GM12878 (cell line): ENCODE measurements at regions not wholly inside any gene's neighbourhood (a gene's known extent, or its start where the extent isn't known, plus 50 kb on each side); places are given as distances from the start of the nearest gene placed in this dataset.

ENCODE experiments used
- ATAC-seq: fragments of 200-7000 bp; cut with Tn5 transposase; 3 replicates; pipeline ENCODE4 v1.9.1; 2020; ENCODE audit warnings: mild to moderate bottlenecking, moderate library complexity
- BruUV-seq: library from RNA; stranded (reverse); fragments of 400-500 nt; replicated peaks from 2 replicates; lab custom pipeline; 2021; lab: Mats Ljungman, UMichigan
- CTCF ChIA-PET: fragments of 300-600 bp; sonication (Branson Sonifier 250); formaldehyde crosslinking; extraction: SDS; loops from one replicate; lab custom pipeline; 2021; ENCODE audit warnings: inconsistent platforms; lab: Yijun Ruan, JAX
- POLR2A ChIA-PET: fragments of 350-600 bp; formaldehyde crosslinking; extraction: SDS; loops from one replicate; lab custom pipeline; 2021; ENCODE audit warnings: inconsistent platforms; lab: Charles Lee
- RAD21 ChIA-PET: fragments of 300-600 bp; sonication (Branson Sonifier 250); formaldehyde crosslinking; loops from one replicate; lab custom pipeline; 2023; ENCODE audit warnings: antibody characterized with exemption; ENCODE audit not compliant: unreplicated experiment; lab: Charles Lee
- SMC1A ChIA-PET: fragments of 300-600 bp; sonication (Branson Sonifier 250); formaldehyde crosslinking; loops from one replicate; lab custom pipeline; 2023; ENCODE audit not compliant: unreplicated experiment, uncharacterized antibody; lab: Charles Lee
- DNase-seq: peaks from one replicate; pipeline ENCODE4 v3.0.0-alpha.2; 2011; ENCODE audit warnings: low read depth, low spot score
- FAIRE-seq: peaks from 3 replicates; lab custom pipeline; 2011; peaks lifted over from hg19 to GRCh38; lab: Jason Lieb, UNC
- H2AFZ ChIP-seq: 2 replicates; pipeline ENCODE4 v1.6.0; 2011; ENCODE audit warnings: low read depth, low read length, control low read depth; ENCODE audit not compliant: control insufficient read depth
- H3K27ac ChIP-seq: 2 replicates; pipeline ENCODE4 v1.5.1; 2011; ENCODE audit warnings: control low read depth; ENCODE audit not compliant: control insufficient read depth, insufficient read depth
- H3K27me3 ChIP-seq, 2 experiments: replicated peaks in 1 of 2; 2 replicates each; pipeline versions ENCODE4 v1.6.0 to v1.6.1; 2011; ENCODE audit warnings: low read length in 1 of 2; ENCODE audit not compliant: control insufficient read depth in 2 of 2, insufficient read depth in 2 of 2
- H3K36me3 ChIP-seq, 2 experiments: 2 replicates each; pipeline ENCODE4 v1.5.1; 2011; ENCODE audit warnings: low read length in 1 of 2; ENCODE audit not compliant: control insufficient read depth in 2 of 2, insufficient read depth in 2 of 2
- H3K4me1 ChIP-seq: 2 replicates; pipeline ENCODE4 v1.6.1; 2011; ENCODE audit warnings: mild to moderate bottlenecking, low read length, moderate library complexity, mixed read lengths; ENCODE audit not compliant: control insufficient read depth, insufficient read depth
- H3K4me2 ChIP-seq: 2 replicates; pipeline ENCODE4 v1.6.0; 2011; ENCODE audit warnings: control low read depth; ENCODE audit not compliant: control insufficient read depth, insufficient read depth
- H3K4me3 ChIP-seq: fragments of 200-600 bp; sonication (generic); 2 replicates; pipeline ENCODE4 v1.5.1; 2016
- H3K79me2 ChIP-seq: 2 replicates; pipeline ENCODE4 v1.6.0; 2011; ENCODE audit warnings: low read length; ENCODE audit not compliant: control insufficient read depth, insufficient read depth
- H3K9ac ChIP-seq: 2 replicates; pipeline ENCODE4 v1.8.0; 2011; ENCODE audit warnings: low read length, control low read depth, mixed read lengths; ENCODE audit not compliant: control insufficient read depth, insufficient read depth
- H3K9me3 ChIP-seq: replicated peaks from 3 replicates; pipeline ENCODE4 v1.5.1; 2011; ENCODE audit warnings: mild to moderate bottlenecking, low read length; ENCODE audit not compliant: control insufficient read depth, insufficient read depth
- H4K20me1 ChIP-seq: 2 replicates; pipeline ENCODE4 v1.6.0; 2011; ENCODE audit not compliant: control insufficient read depth, insufficient read depth
- EP300 ChIP-seq, 2 experiments: fragments of 150-350 bp in 1 of 2; IDR thresholded peaks; 2 replicates each; pipeline ENCODE4 v1.6.1; 2011 to 2012; ENCODE audit warnings: low read depth in 2 of 2, low read length in 2 of 2, borderline replicate concordance in 1 of 2, improper control_type of control experiment in 1 of 2, inconsistent platforms in 1 of 2; ENCODE audit not compliant: control insufficient read depth in 1 of 2
- ETV6 ChIP-seq, 2 experiments: fragments of 450-650 bp in 1 of 2; IDR thresholded peaks in 1 of 2; conservative IDR thresholded peaks in 1 of 2; 2 replicates each; pipeline ENCODE4 v1.6.1; 2014; ENCODE audit warnings: antibody characterized with exemption in 1 of 2, borderline replicate concordance in 1 of 2, low read depth in 1 of 2, mild to moderate bottlenecking in 1 of 2, moderate library complexity in 1 of 2
- FOXM1 ChIP-seq: IDR thresholded peaks from 2 replicates; pipeline ENCODE4 v1.6.1; 2012; ENCODE audit warnings: low read depth, mild to moderate bottlenecking, inconsistent platforms, low read length, moderate library complexity
- MXI1 ChIP-seq: fragments of 150-350 bp; IDR thresholded peaks from 2 replicates; pipeline ENCODE4 v1.6.1; 2011; ENCODE audit warnings: low read depth, mild to moderate bottlenecking, inconsistent platforms, low read length, improper control_type of control experiment
- STAT1 ChIP-seq: fragments of 450-650 bp; conservative IDR thresholded peaks from 2 replicates; pipeline ENCODE4 v1.6.1; 2014; ENCODE audit warnings: antibody characterized with exemption, mild to moderate bottlenecking
- TCF3 ChIP-seq: IDR thresholded peaks from 2 replicates; pipeline ENCODE4 v1.6.1; 2012; ENCODE audit warnings: low read depth, mild to moderate bottlenecking, low read length, borderline replicate concordance; ENCODE audit not compliant: insufficient read depth
- ZNF384 ChIP-seq: IDR thresholded peaks from 2 replicates; pipeline ENCODE4 v1.6.1; 2012; ENCODE audit warnings: low read depth, mild to moderate bottlenecking, low read length, improper control_type of control experiment, borderline replicate concordance
- WGBS: methylation state at CpG from one replicate; pipeline ENCODE4 v1.1.6; 2016; ENCODE audit warnings: low lambda C conversion rate; ENCODE audit not compliant: insufficient replicate concordance, insufficient coverage; ENCODE audit errors: missing lambda C conversion rate; 5-methylcytosine and 5-hydroxymethylcytosine counted together
- in situ Hi-C: fragments of 300-500 bp; cut with MboI; formaldehyde crosslinking; loops from 9 replicates; pipeline ENCODE4 v1.14.3; 2018; ENCODE audit warnings: mixed read lengths
- intact Hi-C: fragments of 100-400 bp; cut with micrococcal nuclease; formaldehyde crosslinking; loops from one replicate; pipeline ENCODE4 v1.14.2; 2022; ENCODE audit not compliant: unreplicated experiment
- TF ChIP-seq, protein P1 (sequence below): fragments of 150-350 bp; IDR thresholded peaks from 2 replicates; pipeline ENCODE4 v1.6.1; 2016; ENCODE audit warnings: low read depth, low read length
- TF ChIP-seq, protein P2 (sequence below): fragments of 450-650 bp; IDR thresholded peaks from 2 replicates; pipeline ENCODE4 v1.6.1; 2017; ENCODE audit warnings: low read depth, mild to moderate bottlenecking, moderate library complexity
- TF ChIP-seq, protein P3 (sequence below): IDR thresholded peaks from 2 replicates; pipeline ENCODE4 v1.6.1; 2011; ENCODE audit warnings: low read depth, low read length, improper control_type of control experiment, borderline replicate concordance

DNA sequence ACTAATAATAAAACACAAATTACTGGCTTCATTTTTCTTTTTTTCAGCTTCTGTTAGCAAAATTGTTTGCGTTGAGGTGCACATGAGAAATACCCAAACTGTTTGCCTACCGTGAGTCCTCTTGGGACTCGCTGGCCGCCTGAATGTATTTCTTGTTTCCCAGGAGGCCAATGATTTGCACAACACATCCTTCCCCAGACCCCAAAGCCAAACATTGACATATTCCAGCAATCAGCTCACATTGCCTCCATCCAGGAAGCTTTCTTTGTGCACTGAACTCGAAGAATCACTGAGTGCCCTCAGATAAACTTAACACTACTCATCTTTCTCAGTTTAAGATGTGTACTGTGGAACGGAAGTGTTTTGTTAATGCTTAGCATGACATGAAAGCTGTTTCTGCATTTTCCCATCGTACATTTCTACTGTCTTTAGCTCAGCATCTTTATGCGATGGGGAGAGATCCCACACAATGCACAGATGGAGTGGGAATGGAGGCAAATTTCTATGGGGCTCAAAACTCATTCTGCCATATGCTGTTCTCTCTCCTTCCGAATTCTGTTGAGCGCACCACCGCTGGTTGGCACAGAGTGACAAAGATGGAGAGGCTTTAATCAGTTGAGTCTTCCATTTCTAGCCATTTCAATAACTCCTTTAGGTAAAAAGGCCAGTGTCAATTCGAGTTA lies 399.5 kb downstream of the RFC3 start (continued):
- TF ChIP-seq, protein P1, sequence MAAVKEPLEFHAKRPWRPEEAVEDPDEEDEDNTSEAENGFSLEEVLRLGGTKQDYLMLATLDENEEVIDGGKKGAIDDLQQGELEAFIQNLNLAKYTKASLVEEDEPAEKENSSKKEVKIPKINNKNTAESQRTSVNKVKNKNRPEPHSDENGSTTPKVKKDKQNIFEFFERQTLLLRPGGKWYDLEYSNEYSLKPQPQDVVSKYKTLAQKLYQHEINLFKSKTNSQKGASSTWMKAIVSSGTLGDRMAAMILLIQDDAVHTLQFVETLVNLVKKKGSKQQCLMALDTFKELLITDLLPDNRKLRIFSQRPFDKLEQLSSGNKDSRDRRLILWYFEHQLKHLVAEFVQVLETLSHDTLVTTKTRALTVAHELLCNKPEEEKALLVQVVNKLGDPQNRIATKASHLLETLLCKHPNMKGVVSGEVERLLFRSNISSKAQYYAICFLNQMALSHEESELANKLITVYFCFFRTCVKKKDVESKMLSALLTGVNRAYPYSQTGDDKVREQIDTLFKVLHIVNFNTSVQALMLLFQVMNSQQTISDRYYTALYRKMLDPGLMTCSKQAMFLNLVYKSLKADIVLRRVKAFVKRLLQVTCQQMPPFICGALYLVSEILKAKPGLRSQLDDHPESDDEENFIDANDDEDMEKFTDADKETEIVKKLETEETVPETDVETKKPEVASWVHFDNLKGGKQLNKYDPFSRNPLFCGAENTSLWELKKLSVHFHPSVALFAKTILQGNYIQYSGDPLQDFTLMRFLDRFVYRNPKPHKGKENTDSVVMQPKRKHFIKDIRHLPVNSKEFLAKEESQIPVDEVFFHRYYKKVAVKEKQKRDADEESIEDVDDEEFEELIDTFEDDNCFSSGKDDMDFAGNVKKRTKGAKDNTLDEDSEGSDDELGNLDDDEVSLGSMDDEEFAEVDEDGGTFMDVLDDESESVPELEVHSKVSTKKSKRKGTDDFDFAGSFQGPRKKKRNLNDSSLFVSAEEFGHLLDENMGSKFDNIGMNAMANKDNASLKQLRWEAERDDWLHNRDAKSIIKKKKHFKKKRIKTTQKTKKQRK: no peak
- no peak for TF ChIP-seq EP300 (IDR thresholded peaks at IDR 0.05; ENCODE audit: borderline replicate concordance in 1 of 2, control insufficient read depth in 1 of 2, low read depth in 2 of 2, low read length in 2 of 2)
- TF ChIP-seq TCF3: no peak
- no peak for TF ChIP-seq MXI1
- no peak for TF ChIP-seq ETV6 (conservative IDR thresholded peaks at IDR 0.05 in 1 of 2, IDR thresholded peaks at IDR 0.05 in 1 of 2; ENCODE audit: borderline replicate concordance in 1 of 2, low read depth in 1 of 2)

DNA sequence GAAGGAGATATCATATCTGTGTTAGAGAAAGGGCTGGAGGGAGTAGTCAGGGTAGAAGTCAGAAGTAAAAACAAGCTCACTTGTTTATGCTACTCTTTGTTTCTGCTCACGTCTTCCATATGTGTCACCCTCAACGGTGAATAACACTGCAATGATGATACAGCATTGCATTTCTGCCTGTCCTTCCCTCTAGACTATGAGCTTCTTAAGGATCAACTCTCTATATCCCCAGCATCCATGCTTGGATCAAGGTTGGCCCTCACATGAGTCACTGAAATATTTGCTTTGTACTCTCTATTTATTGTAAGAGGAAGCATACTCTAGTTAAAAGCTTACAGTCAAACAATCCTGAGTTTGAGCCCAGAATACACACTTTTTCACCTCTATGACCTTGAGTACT lies 406.0 kb downstream of the RFC3 start:
- Histone ChIP-seq H3K4me2 (no peak overlapping the region), H2AFZ (no peak overlapping the region), H3K9ac (no peak overlapping the region), H3K79me2 (no peaks in the 10 kb centered on the region), H4K20me1 (no peaks in the 10 kb centered on the region), H3K36me3 (no peaks in the 10 kb centered on the region), H3K27ac (no peak overlapping the region), H3K4me1 (no peaks in the 10 kb centered on the region), H3K9me3 (no peaks in the 10 kb centered on the region), H3K4me3 (no peak overlapping the region), H3K27me3 (no peaks in the 10 kb centered on the region)
- no TSS peak for BruUV-seq
- RAD21 ChIA-PET: no interaction called here
- 12% methylated on average over 2 of the region's 2 CpGs for WGBS
- SMC1A ChIA-PET: no interaction called here
- in situ Hi-C loops (no loop called here), intact Hi-C loops (no loop called here)
- ATAC-seq (no peak), DNase-seq (no peak), FAIRE-seq (no peak)
- CTCF ChIA-PET: interaction anchor here (0.7 kb wide), 1 partner anchor 690 kb away, joined by 3 read pairs; no protein-coding TSS in a partner anchor
- POLR2A ChIA-PET: no interaction called here
- TF ChIP-seq, protein P2, sequence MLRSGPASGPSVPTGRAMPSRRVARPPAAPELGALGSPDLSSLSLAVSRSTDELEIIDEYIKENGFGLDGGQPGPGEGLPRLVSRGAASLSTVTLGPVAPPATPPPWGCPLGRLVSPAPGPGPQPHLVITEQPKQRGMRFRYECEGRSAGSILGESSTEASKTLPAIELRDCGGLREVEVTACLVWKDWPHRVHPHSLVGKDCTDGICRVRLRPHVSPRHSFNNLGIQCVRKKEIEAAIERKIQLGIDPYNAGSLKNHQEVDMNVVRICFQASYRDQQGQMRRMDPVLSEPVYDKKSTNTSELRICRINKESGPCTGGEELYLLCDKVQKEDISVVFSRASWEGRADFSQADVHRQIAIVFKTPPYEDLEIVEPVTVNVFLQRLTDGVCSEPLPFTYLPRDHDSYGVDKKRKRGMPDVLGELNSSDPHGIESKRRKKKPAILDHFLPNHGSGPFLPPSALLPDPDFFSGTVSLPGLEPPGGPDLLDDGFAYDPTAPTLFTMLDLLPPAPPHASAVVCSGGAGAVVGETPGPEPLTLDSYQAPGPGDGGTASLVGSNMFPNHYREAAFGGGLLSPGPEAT: no peak
- TF ChIP-seq STAT1 (no peak), ZNF384 (no peak), TCF3 (no peak), FOXM1 (no peak)
- TF ChIP-seq, protein P3, sequence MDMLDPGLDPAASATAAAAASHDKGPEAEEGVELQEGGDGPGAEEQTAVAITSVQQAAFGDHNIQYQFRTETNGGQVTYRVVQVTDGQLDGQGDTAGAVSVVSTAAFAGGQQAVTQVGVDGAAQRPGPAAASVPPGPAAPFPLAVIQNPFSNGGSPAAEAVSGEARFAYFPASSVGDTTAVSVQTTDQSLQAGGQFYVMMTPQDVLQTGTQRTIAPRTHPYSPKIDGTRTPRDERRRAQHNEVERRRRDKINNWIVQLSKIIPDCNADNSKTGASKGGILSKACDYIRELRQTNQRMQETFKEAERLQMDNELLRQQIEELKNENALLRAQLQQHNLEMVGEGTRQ: no peak
